ENCODE measurements at regions not wholly inside any gene's neighbourhood (a gene's known extent, or its start where the extent isn't known, plus 50 kb on each side); places are given as distances from the start of the nearest gene placed in this dataset.

- no peak for TF ChIP-seq CTCF (conservative IDR thresholded peaks at IDR 0.05)
- no peak overlapping the region for H3K27ac ChIP-seq
Observed at GRCh38 chr5:58235299-58235698, 224.6 kb downstream of the PLK2 start.

GRCh38 chr5:58232130-58232529 is 227.8 kb downstream of the PLK2 start:
- no peak for TF ChIP-seq CTCF (conservative IDR thresholded peaks at IDR 0.05)
- no peak overlapping the region for H3K27ac ChIP-seq

GRCh38 chr5:58231041-58231440 is 228.8 kb downstream of the PLK2 start:
- H3K27ac ChIP-seq = no peak overlapping the region
- no peak for TF ChIP-seq CTCF (conservative IDR thresholded peaks at IDR 0.05)

- H3K27ac ChIP-seq = no peak overlapping the region
- no peak for TF ChIP-seq CTCF (conservative IDR thresholded peaks at IDR 0.05)
Observed at GRCh38 chr5:58228896-58229295, 231.0 kb downstream of the PLK2 start.

- H3K27ac ChIP-seq = no peak overlapping the region
- TF ChIP-seq CTCF (conservative IDR thresholded peaks at IDR 0.05) = no peak
Observed at GRCh38 chr5:58227858-58228257, 232.0 kb downstream of the PLK2 start.

GRCh38 chr5:58224661-58225060 is 235.2 kb downstream of the PLK2 start:
- H3K27ac ChIP-seq = no peak overlapping the region
- no peak for TF ChIP-seq CTCF (conservative IDR thresholded peaks at IDR 0.05)

GRCh38 chr5:58224221-58224620 is 235.7 kb downstream of the PLK2 start:
- H3K27ac ChIP-seq = no peak overlapping the region
- TF ChIP-seq CTCF (conservative IDR thresholded peaks at IDR 0.05) = no peak

- no peak for TF ChIP-seq CTCF (conservative IDR thresholded peaks at IDR 0.05)
- no peak overlapping the region for H3K27ac ChIP-seq
Observed at GRCh38 chr5:58215364-58215763, 244.5 kb downstream of the PLK2 start.
